ENCODE measurements at regions not wholly inside any gene's neighbourhood (a gene's known extent, or its start where the extent isn't known, plus 50 kb on each side); places are given as distances from the start of the nearest gene placed in this dataset.

DNA sequence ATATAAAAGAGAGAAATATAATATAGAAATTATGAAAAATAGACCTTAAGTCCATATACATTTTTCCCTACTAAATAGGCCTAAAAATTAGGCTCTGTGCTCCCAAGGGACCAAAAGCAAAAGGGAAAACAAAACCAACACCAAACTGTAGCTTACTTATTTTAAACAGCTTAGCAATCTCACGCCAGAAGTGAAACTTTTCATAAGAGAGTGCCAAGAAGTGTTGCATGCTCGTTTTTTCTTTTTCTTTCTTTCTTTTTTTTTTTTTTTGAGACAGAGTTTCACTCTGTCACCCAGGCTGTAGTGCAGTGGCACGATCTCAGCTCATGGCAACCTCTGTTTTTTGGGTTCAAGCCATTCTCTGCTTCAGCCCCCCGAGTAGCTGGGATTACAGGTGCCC, 250.4 kb downstream of the TMA16 start:
- POLR2A ChIA-PET = interaction anchor here (0.6 kb wide), 1 partner anchor 1963 kb away, joined by 3 read pairs; no protein-coding TSS in a partner anchor

More for the DNA sequence above, 250.4 kb downstream of the TMA16 start:
- peaks cover 20% of the 10 kb centered on the region for H3K36me3 Mint-ChIP-seq
- DNase-seq (ENCODE audit: low spot score) = no peak
- no peak overlapping the region for H3K4me3 Mint-ChIP-seq
- no peaks in the 10 kb centered on the region for H3K27me3 Mint-ChIP-seq (ENCODE audit: low read depth)
- ATAC-seq = no peak
- no peaks in the 10 kb centered on the region for H3K4me1 Mint-ChIP-seq
- TF ChIP-seq ZNF423 (CRISPR knock-in tag; IDR thresholded peaks at IDR 0.05) = no peak
- TF ChIP-seq, protein P1, sequence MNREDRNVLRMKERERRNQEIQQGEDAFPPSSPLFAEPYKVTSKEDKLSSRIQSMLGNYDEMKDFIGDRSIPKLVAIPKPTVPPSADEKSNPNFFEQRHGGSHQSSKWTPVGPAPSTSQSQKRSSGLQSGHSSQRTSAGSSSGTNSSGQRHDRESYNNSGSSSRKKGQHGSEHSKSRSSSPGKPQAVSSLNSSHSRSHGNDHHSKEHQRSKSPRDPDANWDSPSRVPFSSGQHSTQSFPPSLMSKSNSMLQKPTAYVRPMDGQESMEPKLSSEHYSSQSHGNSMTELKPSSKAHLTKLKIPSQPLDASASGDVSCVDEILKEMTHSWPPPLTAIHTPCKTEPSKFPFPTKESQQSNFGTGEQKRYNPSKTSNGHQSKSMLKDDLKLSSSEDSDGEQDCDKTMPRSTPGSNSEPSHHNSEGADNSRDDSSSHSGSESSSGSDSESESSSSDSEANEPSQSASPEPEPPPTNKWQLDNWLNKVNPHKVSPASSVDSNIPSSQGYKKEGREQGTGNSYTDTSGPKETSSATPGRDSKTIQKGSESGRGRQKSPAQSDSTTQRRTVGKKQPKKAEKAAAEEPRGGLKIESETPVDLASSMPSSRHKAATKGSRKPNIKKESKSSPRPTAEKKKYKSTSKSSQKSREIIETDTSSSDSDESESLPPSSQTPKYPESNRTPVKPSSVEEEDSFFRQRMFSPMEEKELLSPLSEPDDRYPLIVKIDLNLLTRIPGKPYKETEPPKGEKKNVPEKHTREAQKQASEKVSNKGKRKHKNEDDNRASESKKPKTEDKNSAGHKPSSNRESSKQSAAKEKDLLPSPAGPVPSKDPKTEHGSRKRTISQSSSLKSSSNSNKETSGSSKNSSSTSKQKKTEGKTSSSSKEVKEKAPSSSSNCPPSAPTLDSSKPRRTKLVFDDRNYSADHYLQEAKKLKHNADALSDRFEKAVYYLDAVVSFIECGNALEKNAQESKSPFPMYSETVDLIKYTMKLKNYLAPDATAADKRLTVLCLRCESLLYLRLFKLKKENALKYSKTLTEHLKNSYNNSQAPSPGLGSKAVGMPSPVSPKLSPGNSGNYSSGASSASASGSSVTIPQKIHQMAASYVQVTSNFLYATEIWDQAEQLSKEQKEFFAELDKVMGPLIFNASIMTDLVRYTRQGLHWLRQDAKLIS (CRISPR knock-in tag; IDR thresholded peaks at IDR 0.05; ENCODE audit: borderline replicate concordance) = no peak
- no peak for TF ChIP-seq ZNF416 (CRISPR knock-in tag; IDR thresholded peaks at IDR 0.05)
- TF ChIP-seq TEAD1 (CRISPR knock-in tag; IDR thresholded peaks at IDR 0.05) = no peak
- TF ChIP-seq, protein P2, sequence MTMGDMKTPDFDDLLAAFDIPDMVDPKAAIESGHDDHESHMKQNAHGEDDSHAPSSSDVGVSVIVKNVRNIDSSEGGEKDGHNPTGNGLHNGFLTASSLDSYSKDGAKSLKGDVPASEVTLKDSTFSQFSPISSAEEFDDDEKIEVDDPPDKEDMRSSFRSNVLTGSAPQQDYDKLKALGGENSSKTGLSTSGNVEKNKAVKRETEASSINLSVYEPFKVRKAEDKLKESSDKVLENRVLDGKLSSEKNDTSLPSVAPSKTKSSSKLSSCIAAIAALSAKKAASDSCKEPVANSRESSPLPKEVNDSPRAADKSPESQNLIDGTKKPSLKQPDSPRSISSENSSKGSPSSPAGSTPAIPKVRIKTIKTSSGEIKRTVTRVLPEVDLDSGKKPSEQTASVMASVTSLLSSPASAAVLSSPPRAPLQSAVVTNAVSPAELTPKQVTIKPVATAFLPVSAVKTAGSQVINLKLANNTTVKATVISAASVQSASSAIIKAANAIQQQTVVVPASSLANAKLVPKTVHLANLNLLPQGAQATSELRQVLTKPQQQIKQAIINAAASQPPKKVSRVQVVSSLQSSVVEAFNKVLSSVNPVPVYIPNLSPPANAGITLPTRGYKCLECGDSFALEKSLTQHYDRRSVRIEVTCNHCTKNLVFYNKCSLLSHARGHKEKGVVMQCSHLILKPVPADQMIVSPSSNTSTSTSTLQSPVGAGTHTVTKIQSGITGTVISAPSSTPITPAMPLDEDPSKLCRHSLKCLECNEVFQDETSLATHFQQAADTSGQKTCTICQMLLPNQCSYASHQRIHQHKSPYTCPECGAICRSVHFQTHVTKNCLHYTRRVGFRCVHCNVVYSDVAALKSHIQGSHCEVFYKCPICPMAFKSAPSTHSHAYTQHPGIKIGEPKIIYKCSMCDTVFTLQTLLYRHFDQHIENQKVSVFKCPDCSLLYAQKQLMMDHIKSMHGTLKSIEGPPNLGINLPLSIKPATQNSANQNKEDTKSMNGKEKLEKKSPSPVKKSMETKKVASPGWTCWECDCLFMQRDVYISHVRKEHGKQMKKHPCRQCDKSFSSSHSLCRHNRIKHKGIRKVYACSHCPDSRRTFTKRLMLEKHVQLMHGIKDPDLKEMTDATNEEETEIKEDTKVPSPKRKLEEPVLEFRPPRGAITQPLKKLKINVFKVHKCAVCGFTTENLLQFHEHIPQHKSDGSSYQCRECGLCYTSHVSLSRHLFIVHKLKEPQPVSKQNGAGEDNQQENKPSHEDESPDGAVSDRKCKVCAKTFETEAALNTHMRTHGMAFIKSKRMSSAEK (CRISPR knock-in tag; IDR thresholded peaks at IDR 0.05; ENCODE audit: borderline replicate concordance) = no peak
- TF ChIP-seq ZSCAN18 (CRISPR knock-in tag; IDR thresholded peaks at IDR 0.05) = no peak
- no peak for TF ChIP-seq NFATC4 (CRISPR knock-in tag; IDR thresholded peaks at IDR 0.05)
- no peak for TF ChIP-seq ATF2 (CRISPR knock-in tag; IDR thresholded peaks at IDR 0.05; ENCODE audit: borderline replicate concordance, low read depth)
- no peak for TF ChIP-seq USF1 (CRISPR knock-in tag; IDR thresholded peaks at IDR 0.05)
- TF ChIP-seq MYBL2 (CRISPR knock-in tag; IDR thresholded peaks at IDR 0.05) = no peak
- TF ChIP-seq, protein P3, sequence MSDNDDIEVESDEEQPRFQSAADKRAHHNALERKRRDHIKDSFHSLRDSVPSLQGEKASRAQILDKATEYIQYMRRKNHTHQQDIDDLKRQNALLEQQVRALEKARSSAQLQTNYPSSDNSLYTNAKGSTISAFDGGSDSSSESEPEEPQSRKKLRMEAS (CRISPR knock-in tag; IDR thresholded peaks at IDR 0.05) = no peak
- no peak for TF ChIP-seq PRRX2 (CRISPR knock-in tag; IDR thresholded peaks at IDR 0.05)
- TF ChIP-seq, protein P4, sequence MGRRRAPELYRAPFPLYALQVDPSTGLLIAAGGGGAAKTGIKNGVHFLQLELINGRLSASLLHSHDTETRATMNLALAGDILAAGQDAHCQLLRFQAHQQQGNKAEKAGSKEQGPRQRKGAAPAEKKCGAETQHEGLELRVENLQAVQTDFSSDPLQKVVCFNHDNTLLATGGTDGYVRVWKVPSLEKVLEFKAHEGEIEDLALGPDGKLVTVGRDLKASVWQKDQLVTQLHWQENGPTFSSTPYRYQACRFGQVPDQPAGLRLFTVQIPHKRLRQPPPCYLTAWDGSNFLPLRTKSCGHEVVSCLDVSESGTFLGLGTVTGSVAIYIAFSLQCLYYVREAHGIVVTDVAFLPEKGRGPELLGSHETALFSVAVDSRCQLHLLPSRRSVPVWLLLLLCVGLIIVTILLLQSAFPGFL (CRISPR knock-in tag; IDR thresholded peaks at IDR 0.05; ENCODE audit: borderline replicate concordance) = no peak
- no peak for TF ChIP-seq OVOL2 (CRISPR knock-in tag; IDR thresholded peaks at IDR 0.05; ENCODE audit: borderline replicate concordance)
- TF ChIP-seq ATF3 (CRISPR knock-in tag; conservative IDR thresholded peaks at IDR 0.05) = no peak
- no peak for TF ChIP-seq ZNF317 (CRISPR knock-in tag; IDR thresholded peaks at IDR 0.05; ENCODE audit: borderline replicate concordance, low read depth)
- H3K9me3 Mint-ChIP-seq = peaks cover 31% of the 10 kb centered on the region
- CTCF ChIA-PET = no interaction called here
- H3K27ac Mint-ChIP-seq = no peak overlapping the region

Data from WTC11 (cell line).